OCI-LY7 (cell line): ENCODE measurements at regions not wholly inside any gene's neighbourhood (a gene's known extent, or its start where the extent isn't known, plus 50 kb on each side); places are given as distances from the start of the nearest gene placed in this dataset.

ENCODE experiments used
- BruUV-seq: library from RNA; stranded (reverse); fragments of 400-500 nt; replicated peaks from 2 replicates; lab custom pipeline; 2021; lab: Mats Ljungman, UMichigan
- CTCF ChIA-PET: fragments of 300-600 bp; sonication (Branson Sonifier 250); formaldehyde crosslinking; loops from one replicate; lab custom pipeline; 2022; ENCODE audit warnings: antibody characterized with exemption; ENCODE audit not compliant: unreplicated experiment; lab: Charles Lee
- POLR2A ChIA-PET: fragments of 300-600 bp; sonication (Branson Sonifier 250); formaldehyde crosslinking; loops from one replicate; lab custom pipeline; 2022; ENCODE audit warnings: antibody characterized with exemption; lab: Charles Lee
- DNase-seq: peaks from one replicate; pipeline ENCODE4 v3.0.0-alpha.2; 2015; ENCODE audit warnings: low spot score
- H2AFZ ChIP-seq: fragments of 200-600 bp; sonication (generic), shearing (Covaris generic); 2 replicates; pipeline ENCODE4 v1.6.1; 2014; ENCODE audit warnings: mild to moderate bottlenecking, antibody characterized with exemption, low read length, moderate library complexity
- H3K27ac ChIP-seq: fragments of 200-600 bp; sonication (generic); 2 replicates; pipeline ENCODE4 v1.5.1; 2014; ENCODE audit warnings: mixed run types, low read depth, mild to moderate bottlenecking, moderate library complexity, low read length, inconsistent platforms; ENCODE audit not compliant: poor library complexity, severe bottlenecking
- H3K36me3 ChIP-seq: fragments of 200-600 bp; sonication (generic); 2 replicates; pipeline ENCODE4 v1.6.1; 2014; ENCODE audit warnings: mild to moderate bottlenecking, antibody characterized with exemption, low read length, moderate library complexity, mixed read lengths; ENCODE audit not compliant: insufficient read depth
- H3K4me1 ChIP-seq: fragments of 200-600 bp; sonication (generic); 2 replicates; pipeline ENCODE4 v1.5.1; 2014; ENCODE audit warnings: mild to moderate bottlenecking, low read length; ENCODE audit not compliant: insufficient read depth, poor library complexity, severe bottlenecking
- H3K4me2 ChIP-seq: fragments of 200-600 bp; sonication (generic); 2 replicates; pipeline ENCODE4 v1.6.1; 2014; ENCODE audit warnings: mild to moderate bottlenecking, low read length
- H3K4me3 ChIP-seq: fragments of 200-600 bp; sonication (generic); 2 replicates; pipeline ENCODE4 v1.5.1; 2014; ENCODE audit warnings: mild to moderate bottlenecking, low read depth, low read length; ENCODE audit not compliant: poor library complexity, severe bottlenecking
- H3K79me2 ChIP-seq: fragments of 200-600 bp; sonication (generic); 2 replicates; pipeline ENCODE4 v1.6.1; 2016; ENCODE audit warnings: low read depth, mild to moderate bottlenecking, low read length, moderate library complexity, mixed read lengths; ENCODE audit not compliant: insufficient read depth
- H3K9me2 ChIP-seq: fragments of 200-600 bp; sonication (generic); 2 replicates; pipeline ENCODE4 v1.6.1; 2016; ENCODE audit warnings: mild to moderate bottlenecking, low read length, mixed read lengths; ENCODE audit not compliant: insufficient read depth
- H3K9me3 ChIP-seq: fragments of 200-600 bp; sonication (generic); 2 replicates; pipeline ENCODE4 v1.6.1; 2014; ENCODE audit warnings: mild to moderate bottlenecking, mixed run types, low read length, mixed read lengths
- H4K20me1 ChIP-seq: fragments of 200-600 bp; sonication (generic); 2 replicates; pipeline ENCODE4 v1.6.1; 2014; ENCODE audit warnings: mild to moderate bottlenecking, antibody characterized with exemption, low read length, moderate library complexity, mixed read lengths; ENCODE audit not compliant: insufficient read depth
- EZH2phosphoT487 ChIP-seq: fragments of 200-600 bp; sonication (generic); IDR thresholded peaks from 2 replicates; pipeline ENCODE4 v1.6.1; 2018; ENCODE audit warnings: low read depth, borderline replicate concordance, mild to moderate bottlenecking, mixed run types, antibody characterized with exemption, low read length, moderate library complexity, mixed read lengths
- intact Hi-C: fragments of 100-400 bp; cut with micrococcal nuclease; formaldehyde crosslinking; loops from one replicate; pipeline ENCODE4 v1.10.0; 2022; ENCODE audit not compliant: unreplicated experiment
- TF ChIP-seq, protein P1 (sequence below): fragments of 200-600 bp; sonication (generic); conservative IDR thresholded peaks from 2 replicates; pipeline ENCODE4 v1.5.1; 2014; ENCODE audit warnings: mild to moderate bottlenecking, antibody characterized with exemption, low read length, moderate library complexity, mixed read lengths

DNA sequence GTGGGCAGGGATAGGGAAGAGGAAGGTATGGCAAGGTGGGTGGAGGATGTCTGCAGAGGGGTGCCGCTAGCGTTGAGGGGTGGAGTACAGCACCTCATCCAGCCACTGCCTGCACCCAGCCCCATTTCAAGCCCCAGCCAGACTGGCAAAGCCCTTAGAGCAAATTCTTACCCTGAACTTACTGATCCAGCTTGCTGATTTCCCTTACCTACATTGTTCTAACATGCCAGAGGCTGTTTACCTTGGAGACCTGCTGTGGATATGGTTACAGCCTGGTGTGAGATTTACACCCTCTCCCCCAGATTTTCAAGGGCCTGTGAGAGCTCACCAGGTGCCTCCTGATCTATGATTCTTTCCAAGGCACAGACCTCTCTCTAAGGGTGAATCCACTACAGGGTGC is 86.0 kb downstream of the ZNF726 start:
- Histone ChIP-seq H3K4me1 (no peaks in the 10 kb centered on the region), H3K4me3 (no peak overlapping the region), H3K36me3 (no peaks in the 10 kb centered on the region), H3K9me3 (0 out of 2 replicates have a peak, but pooled peaks cover 8% of the 10 kb centered on the region), H3K9me2 (no peaks in the 10 kb centered on the region), H3K4me2 (no peak overlapping the region), H2AFZ (no peak overlapping the region), H3K79me2 (no peaks in the 10 kb centered on the region), H4K20me1 (no peaks in the 10 kb centered on the region), H3K27ac (no peak overlapping the region)
- CTCF ChIA-PET: no interaction called here
- no TSS peak for BruUV-seq
- POLR2A ChIA-PET: no interaction called here
- TF ChIP-seq, protein P1, sequence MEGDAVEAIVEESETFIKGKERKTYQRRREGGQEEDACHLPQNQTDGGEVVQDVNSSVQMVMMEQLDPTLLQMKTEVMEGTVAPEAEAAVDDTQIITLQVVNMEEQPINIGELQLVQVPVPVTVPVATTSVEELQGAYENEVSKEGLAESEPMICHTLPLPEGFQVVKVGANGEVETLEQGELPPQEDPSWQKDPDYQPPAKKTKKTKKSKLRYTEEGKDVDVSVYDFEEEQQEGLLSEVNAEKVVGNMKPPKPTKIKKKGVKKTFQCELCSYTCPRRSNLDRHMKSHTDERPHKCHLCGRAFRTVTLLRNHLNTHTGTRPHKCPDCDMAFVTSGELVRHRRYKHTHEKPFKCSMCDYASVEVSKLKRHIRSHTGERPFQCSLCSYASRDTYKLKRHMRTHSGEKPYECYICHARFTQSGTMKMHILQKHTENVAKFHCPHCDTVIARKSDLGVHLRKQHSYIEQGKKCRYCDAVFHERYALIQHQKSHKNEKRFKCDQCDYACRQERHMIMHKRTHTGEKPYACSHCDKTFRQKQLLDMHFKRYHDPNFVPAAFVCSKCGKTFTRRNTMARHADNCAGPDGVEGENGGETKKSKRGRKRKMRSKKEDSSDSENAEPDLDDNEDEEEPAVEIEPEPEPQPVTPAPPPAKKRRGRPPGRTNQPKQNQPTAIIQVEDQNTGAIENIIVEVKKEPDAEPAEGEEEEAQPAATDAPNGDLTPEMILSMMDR: no peak
- TF ChIP-seq EZH2phosphoT487: no peak
- intact Hi-C loops: no loop called here
- DNase-seq: no peak

DNA sequence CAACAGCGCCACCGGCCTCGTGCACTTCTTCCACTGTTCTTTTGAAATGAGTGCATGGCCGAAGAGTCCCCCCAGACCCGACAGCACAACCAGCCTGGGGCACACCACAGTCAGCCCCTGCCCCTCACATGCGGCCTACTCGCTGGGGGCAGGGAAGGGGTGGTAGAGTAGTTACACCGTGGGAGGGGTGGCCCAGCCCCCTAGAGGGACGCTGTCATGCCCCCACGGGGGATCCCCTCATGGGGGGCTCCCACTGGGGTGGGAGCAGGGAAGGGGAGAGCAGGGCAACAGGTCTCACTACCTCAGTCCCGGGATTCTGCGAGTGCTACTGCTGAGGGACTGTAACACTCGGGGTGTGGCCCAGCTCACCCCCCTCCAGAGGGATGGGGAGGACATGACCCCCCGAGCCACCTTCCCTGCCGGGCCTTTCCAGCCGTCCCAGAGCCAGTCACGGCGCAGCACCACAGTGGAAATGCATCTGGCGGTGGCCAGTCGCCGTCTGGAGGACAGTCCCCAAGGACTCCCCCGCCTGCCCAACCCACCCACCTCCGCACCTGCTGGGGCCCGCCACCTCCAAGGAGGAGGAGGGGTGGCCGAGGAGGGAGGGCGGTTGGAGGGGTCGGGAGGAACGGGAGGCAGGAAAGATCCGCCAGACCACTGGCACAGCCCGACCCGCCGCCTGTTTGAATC is 84.6 kb upstream of the ZNF254 start:
- Histone ChIP-seq H3K9me3 (0 out of 2 replicates have a peak, but pooled peaks cover 8% of the 10 kb centered on the region), H3K4me2 (no peak overlapping the region), H3K36me3 (no peaks in the 10 kb centered on the region), H3K4me3 (no peak overlapping the region), H3K9me2 (no peaks in the 10 kb centered on the region), H3K27ac (no peak overlapping the region), H4K20me1 (no peaks in the 10 kb centered on the region), H3K4me1 (no peaks in the 10 kb centered on the region), H2AFZ (no peak overlapping the region), H3K79me2 (no peaks in the 10 kb centered on the region)
- intact Hi-C loops: no loop called here
- DNase-seq: no peak
- no peak for TF ChIP-seq EZH2phosphoT487
- TF ChIP-seq, protein P1: no peak
- BruUV-seq: no TSS peak
- ChIA-PET CTCF (no interaction called here), POLR2A (no interaction called here)

DNA sequence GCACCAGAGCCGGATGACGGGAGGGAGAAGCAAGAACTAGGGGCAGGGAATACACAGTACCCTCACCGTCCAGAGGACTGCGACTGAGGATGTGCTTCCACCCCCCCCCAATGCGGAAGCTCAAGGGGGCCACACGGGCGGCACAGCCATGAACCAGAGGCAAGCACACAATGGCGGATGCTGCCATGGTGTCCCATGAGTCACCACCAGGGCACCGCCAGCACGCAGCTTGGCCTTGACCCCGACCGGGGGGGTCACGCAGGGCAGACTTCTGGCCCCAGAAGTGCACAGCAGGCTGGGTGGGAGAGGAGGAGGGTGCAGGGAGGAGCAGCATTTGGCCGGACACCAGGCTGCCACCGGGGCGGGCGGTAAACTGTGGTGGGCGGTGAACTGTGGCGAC is 83.5 kb upstream of the ZNF254 start:
- BruUV-seq: no TSS peak
- H3K4me2 ChIP-seq: no peak overlapping the region
- ChIA-PET CTCF (no interaction called here), POLR2A (no interaction called here)
- no peak for TF ChIP-seq EZH2phosphoT487
- TF ChIP-seq, protein P1: no peak
- H4K20me1 ChIP-seq: no peaks in the 10 kb centered on the region
- H2AFZ ChIP-seq: no peak overlapping the region
- H3K4me3 ChIP-seq: no peak overlapping the region
- H3K9me2 ChIP-seq: no peaks in the 10 kb centered on the region
- H3K79me2 ChIP-seq: no peaks in the 10 kb centered on the region
- no peak overlapping the region for H3K27ac ChIP-seq
- H3K36me3 ChIP-seq: no peaks in the 10 kb centered on the region
- intact Hi-C loops: no loop called here
- 0 out of 2 replicates have a peak, but pooled peaks cover 4% of the 10 kb centered on the region for H3K9me3 ChIP-seq
- DNase-seq: no peak
- no peaks in the 10 kb centered on the region for H3K4me1 ChIP-seq
